Skin epidermis (tissue), 12 donors: ENCODE measurements at regions not wholly inside any gene's neighbourhood (a gene's known extent, or its start where the extent isn't known, plus 50 kb on each side); places are given as distances from the start of the nearest gene placed in this dataset.

ENCODE experiments used
- H3K27ac ChIP-seq, 21 experiments: fragments of 200-600 bp; sonication (generic) in 11 of 21; one replicate each; pipeline ENCODE4 v1.5.0; 2020; ENCODE audit warnings: mild to moderate bottlenecking in 3 of 21, inconsistent platforms in 2 of 21, moderate library complexity in 2 of 21
- H3K4me3 ChIP-seq, 7 experiments: fragments of 200-600 bp; sonication (generic) in 2 of 7; one replicate each; pipeline ENCODE4 v1.5.0; 2020; ENCODE audit warnings: inconsistent platforms in 2 of 7, mild to moderate bottlenecking in 2 of 7, moderate library complexity in 1 of 7

DNA sequence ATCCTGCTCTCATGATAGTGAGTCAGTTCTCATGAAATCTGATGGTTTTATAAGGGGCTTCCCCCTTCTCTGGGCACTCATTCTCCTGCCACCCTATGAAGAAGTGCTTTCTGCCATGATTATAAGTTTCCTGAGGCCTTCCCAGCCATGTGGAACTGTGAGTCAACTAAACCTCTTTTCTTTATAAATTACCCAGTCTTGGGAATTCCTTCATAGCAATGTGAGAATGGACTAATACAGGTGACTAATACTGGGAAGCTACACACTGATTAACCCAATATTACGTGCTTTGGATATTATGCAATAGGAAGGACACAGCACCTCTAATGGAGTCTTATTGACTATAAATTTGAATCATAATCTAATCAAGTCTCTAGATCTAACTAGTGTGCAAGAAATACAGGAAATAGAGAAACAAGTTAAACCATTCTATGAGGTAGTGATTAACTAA, 107.2 kb upstream of the ETAA1 start:
- Histone ChIP-seq H3K4me3 (no peak overlapping the region), H3K27ac (no peak overlapping the region)

DNA sequence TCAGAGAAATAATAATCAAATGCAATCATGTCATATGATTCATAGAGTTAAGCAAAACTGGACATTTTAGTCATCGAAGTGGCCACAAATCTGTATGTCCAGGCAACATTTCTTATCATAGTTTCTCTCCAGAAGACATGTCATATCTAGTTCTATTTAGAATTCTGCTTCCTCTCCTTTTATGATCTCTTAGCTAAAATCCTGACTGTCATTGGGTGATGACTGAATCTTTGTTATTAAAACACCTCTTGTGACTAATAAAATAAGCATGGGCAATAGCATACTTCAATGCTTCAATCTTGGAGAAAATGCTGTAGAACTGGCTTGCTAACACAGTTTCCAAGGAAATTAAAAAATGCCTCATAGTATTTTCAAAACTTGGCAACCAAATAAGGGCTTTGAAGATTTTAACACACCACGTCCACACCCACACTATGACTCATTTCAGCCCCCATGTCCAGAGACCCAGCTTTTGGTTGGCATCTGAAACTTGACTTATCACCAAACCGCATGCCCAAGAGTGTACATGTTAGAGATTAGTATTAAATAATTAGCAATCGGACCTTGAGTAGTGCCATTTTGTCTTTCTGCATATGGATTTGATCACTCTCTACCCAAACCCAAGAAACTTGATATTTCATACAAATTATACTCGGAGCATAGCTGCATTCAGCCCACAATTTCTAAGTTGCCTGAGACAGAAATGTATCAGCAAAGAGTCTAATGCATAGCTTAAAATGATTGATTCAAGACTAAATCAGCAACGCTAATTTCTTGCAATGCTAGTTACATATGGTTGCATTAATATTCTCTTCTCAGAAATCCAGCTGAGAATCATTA, 106.5 kb upstream of the ETAA1 start:
- H3K4me3 ChIP-seq = no peak overlapping the region
- no peak overlapping the region for H3K27ac ChIP-seq

DNA sequence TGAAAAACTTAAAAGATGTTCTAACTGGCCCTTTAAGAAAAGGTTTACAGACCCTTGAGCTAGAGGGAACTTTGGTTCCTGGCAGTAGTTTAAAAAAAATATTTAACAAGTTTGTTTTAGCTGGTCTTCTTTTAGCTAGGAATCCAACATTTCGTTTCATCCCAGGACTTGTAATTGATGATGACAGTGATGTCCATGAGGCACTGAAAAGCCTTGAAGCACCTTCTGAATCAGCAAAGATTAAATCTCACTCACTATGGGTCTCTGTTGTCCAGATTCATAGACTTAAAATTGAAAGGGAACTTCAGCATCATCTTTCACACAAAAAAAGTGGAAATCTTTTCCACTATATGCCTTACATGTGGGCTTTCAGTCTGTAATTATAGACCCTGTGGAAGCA, 102.9 kb upstream of the ETAA1 start:
- no peak overlapping the region for H3K27ac ChIP-seq
- H3K4me3 ChIP-seq = no peak overlapping the region

DNA sequence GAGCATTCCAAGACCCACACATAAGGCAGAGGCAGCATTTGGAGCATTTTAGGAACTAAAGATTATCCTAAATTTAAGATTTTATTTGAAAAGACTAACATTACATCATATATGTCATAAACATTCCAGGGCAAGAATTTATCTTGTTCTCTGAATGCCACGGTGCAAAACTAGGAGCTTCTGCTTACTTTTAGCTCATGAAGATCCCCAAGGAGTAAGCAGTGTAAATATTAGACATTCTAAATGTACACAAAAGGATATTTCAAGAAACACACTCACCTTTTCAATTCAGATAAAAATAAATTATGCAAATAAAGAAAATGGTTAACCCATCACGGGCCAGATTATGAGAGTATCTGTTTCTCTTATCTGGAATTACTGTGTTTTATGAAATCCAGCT, 101.7 kb upstream of the ETAA1 start:
- Histone ChIP-seq H3K27ac (no peak overlapping the region), H3K4me3 (no peak overlapping the region)

DNA sequence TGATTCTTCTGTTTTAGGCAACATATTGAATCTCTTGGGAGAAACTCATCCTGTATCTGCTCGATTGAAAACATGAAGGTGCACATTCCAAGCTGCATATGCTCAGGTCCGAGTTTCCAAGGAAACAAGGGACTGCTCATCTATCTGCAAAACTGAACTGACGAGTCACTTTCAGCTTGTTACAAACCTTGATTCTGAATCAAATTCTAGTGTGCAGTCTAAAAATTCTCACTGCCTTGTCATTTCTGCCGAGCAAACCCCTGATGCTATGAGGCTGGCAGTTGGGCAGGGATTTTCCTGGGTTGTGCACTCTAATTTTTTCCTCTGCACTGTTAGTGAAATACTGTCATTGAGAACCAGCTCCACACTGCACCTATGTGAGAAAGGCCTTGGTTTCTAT, 101.3 kb upstream of the ETAA1 start:
- no peak overlapping the region for H3K4me3 ChIP-seq
- no peak overlapping the region for H3K27ac ChIP-seq

DNA sequence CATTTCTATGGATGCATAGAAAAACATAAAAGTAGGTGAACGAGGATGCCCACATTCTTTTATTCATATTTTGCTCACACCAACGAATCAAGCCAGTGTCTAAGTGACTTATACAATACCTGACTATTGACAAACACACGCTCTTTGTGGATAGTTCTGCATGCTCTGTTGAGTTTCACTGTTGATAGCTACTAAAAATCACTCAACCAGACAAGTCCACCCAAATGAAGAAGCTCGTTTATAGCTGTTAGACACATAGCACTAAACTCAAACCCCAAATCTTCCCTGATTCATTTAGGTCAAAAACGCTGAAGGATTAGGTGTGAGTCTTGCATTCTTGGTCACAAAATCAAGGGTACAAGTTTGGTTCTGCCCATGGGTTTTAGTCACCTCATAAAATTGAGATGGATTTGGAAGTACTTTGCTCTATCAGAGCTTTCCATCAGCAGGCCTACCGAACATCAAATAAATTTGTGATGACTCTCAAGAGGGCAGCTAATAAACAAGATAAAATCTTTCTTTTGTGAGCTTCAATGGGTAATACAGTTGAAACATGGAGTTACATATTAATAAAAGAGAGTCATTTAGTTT, 92.7 kb upstream of the ETAA1 start:
- Histone ChIP-seq H3K4me3 (no peak overlapping the region), H3K27ac (no peak overlapping the region)

DNA sequence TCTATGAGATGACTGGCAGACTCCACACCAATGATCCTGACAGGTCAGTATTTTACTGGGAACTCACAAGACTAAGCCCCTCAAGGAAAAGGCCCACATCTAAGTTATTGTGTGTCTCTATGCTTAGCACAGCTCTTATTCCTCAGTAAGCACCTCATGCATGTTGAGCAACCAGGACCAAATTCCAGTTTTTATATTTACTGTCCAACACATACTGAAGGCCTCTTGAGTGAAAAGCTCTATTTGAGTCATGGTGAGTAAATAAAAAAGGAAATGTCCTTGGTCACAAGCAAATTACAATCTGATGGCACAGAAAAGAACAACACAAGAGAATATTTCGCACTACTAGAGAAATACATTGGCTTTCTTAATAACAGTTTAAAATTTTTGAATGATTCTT, 87.9 kb upstream of the ETAA1 start:
- no peak overlapping the region for H3K4me3 ChIP-seq

DNA sequence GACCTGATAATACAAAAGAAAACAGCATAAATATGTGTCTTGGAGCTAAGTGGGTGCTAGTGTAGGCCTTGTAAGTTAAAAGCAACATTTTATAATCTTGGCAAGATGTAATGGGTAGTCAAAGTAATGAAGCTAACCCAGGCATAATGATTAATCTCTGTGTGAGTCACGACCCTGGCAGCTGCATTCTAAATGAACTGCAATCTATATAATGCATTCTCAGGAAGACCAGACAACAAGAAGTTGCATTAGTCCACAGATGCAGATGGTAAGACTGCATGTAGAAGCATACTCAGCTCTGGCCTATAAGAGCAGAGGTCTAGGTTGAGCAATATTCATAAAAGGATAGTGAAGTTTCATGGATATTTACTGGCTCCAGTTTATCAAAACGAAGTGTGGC, 85.6 kb upstream of the ETAA1 start:
- Histone ChIP-seq H3K4me3 (no peak overlapping the region), H3K27ac (no peak overlapping the region)

More for the DNA sequence above, 87.9 kb upstream of the ETAA1 start:
- H3K27ac ChIP-seq = no peak overlapping the region

DNA sequence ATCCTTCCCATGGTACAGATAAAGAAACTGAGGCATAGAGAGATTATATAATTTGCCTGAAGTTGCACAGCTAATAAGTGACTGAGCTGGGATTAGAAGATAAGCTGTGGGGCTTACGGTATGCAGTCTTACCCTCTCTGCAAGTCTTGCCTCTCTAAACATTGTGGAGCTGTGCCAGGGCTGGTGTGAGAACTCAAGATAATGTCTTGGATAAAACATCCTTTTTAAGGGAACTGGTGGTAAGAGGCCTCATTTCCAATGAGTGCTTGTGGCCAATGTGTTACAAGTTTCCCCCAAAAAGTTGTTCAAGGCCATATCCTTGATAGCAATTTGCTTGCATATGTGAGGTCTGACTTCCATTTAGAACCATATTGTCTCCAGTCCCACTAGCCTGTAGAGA, 84.3 kb upstream of the ETAA1 start:
- H3K27ac ChIP-seq = no peak overlapping the region

DNA sequence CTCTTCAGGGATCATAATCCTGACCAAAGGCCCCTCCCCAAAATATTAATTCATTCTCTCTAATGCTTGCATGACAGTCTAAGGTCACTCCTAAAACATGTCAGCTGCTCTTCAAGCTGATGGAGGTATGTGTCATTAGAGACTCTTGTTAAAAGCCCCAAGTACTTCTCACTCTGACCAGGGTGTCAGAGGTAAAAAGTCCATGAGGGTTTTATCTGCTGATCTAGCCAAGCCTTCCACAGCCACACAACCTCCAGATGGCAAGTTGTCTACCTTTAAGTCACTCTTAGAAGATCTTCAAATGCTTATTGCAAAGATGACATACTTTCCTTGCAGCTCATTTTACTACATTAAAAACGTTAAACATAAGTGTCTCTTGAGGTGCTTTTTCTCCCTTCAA, 83.6 kb upstream of the ETAA1 start:
- no peak overlapping the region for H3K27ac ChIP-seq
- no peak overlapping the region for H3K4me3 ChIP-seq

More for the DNA sequence above, 84.3 kb upstream of the ETAA1 start:
- no peak overlapping the region for H3K4me3 ChIP-seq

DNA sequence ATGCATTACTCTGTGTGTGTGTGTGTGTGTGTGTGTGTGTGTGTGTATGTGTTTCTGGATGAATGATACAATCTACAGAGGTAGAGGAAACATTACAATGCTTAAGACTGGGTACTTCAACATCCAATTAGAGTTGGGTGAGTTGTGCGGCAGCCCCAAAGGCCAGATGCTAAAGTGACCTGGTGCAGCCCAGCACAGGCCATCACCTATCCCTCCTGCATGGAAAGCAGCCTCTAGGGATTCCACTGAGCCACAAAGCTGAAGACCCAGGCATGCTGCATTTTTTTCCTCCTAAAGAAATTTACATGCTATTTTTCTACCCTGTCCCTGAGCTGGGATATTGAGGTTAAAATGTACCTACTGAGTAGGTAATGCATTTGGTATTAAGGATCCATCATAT, 79.1 kb upstream of the ETAA1 start:
- Histone ChIP-seq H3K27ac (no peak overlapping the region), H3K4me3 (no peak overlapping the region)

DNA sequence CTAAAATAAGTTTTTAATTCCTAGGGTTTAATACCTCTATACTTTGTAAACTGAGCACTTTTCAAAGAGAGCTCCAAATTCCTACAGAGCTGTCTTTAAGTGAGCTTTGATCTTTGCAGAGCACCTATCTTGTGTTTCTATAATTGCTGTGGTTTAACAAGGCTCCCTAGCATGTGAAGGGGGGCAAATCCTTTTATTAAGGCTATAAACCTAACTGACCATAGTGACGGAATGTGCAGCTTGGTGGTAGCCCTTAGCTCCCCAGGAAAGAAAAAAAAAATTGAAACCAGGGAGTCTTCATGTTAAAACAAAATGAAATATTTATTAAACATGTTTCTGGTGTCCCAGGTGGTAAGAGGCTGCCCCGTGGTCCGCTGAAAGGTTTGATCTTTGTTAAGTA, 78.6 kb upstream of the ETAA1 start:
- H3K4me3 ChIP-seq = no peak overlapping the region
- no peak overlapping the region for H3K27ac ChIP-seq

DNA sequence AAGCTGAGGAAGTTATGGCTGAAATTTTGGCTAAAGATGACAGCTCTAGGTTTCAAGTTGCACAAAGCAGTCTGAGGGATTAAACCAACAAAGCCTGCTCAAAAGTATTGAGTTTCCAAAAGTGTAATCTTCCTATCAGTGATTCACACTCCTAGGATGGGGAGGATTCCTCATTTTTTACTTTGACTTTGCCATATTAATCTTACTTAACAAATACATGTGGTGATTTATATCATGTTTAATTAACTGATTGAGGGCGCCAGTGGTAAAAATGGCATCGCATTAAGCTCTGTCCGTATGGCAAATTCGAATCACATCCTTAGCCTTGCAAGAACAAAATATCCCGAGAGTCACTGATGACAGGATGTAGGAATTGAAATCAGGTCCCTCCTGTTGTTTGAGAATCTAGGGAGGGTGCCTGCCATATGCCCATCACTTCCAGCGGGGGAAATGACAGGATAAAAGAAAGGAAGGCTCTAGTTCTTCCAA, 78.1 kb upstream of the ETAA1 start:
- Histone ChIP-seq H3K27ac (no peak overlapping the region), H3K4me3 (no peak overlapping the region)

DNA sequence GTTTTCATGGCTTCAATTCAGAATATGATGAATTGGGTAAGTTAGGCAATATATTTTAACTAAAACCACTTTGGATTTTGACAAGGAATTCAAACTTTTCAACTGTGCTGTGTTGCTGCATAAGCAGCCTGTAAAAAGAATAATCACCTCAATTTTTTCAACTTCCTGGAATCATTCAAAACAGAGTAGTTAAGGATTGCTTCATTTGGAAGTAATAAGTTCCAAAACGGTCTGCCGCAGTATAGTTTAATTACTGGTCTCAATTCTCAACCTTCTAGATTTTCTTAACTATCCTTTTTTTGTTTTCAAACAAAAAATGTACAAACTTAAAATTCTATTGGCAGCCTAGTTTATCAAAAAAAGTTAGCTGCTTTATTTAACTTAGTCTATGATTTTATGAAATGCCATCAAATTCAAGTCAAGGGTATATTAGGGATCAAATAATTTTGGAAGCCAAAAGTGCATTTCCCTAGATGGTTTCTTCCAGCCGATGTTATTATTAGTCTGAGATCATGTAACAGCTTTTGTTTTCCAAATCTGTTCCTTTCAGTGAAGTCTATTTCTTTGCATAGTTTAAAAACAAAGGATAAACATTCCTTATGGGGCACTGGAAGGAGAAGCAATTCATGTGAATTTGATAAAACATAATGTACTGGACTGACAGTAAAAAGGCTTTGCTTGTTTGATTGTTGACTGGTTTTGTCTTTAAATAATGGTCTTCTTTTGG, 76.1 kb upstream of the ETAA1 start:
- Histone ChIP-seq H3K4me3 (no peak overlapping the region), H3K27ac (no peak overlapping the region)

DNA sequence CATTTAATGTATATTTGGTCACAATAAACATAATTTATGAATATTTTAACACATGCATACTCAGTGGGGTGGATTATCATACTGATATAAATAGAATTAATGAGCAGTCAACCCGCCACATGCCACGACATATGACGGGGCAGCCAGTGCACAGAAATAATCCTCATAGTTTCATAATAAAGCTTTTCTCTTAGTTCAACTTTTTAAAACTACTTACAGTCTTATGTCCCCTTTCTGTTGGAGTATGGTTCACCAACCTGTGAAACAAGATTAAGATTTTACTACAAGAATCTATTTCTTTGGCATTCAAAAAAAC, 75.6 kb upstream of the ETAA1 start:
- Histone ChIP-seq H3K27ac (no peak overlapping the region), H3K4me3 (no peak overlapping the region)

DNA sequence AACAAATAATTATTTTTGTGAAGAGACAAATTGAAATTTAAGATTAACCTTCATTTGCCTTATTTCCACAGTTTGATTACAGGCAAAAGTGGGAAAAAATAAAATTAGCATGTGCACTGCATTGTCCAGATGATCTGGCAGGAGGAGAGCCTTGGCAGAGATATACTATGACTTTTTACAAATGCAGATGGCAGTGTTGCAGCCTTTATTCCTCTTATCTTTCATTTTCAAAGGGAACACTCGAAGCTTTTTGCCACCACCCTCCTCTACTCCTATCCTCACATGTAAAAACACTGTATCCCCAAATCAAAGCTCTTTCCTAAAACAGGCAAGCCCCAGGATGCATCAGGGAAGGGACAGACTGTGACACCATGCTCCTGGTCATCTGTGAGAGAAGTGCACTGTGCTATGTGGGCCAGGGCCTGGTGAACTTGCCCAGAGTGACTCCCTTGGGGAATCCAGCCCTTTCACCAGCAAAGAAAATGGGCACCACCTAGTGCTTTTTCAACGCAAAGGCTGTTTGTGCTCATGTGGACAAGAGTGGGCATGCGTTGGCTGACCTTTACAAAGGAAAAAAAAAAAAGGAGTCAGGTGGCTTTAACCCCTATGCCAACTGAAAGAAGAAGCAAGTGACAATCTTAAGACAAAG, 74.7 kb upstream of the ETAA1 start:
- Histone ChIP-seq H3K4me3 (no peak overlapping the region), H3K27ac (no peak overlapping the region)

DNA sequence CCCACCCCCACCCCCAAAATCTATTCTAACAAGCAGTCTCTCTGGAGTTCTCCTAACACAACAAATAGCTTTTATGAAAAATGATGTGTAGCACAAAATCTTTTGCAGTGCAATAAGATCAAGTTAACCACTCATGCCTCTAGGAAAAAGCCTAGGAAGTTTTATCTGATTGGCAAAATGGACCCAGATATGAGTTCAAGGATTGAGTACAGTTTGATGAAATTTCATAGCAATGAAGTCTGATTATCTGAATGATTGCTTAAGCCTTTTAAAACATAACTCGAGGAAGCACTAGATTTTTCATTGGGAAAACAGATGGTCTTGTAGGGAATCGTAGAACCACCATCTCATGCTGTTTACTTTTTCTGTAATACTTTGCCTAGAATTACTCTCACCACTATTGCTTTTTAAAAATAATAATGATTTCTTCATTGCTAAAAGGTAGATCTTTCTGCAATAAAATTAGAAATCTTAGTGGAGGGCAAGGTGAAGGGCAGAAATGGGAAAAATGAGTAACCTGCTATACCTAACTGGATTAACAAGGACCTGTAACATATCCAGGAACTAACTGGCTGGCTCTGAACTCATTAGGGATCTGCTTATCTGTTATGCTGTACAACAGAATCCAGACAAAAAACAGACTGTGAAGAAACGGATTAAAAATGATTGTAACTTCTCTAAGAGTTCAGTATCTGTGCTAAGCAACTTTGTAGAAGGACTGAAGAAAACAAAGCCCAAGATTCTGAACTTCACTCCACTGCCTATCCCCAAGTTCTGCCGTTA, 73.7 kb upstream of the ETAA1 start:
- Histone ChIP-seq H3K27ac (no peak overlapping the region), H3K4me3 (no peak overlapping the region)

DNA sequence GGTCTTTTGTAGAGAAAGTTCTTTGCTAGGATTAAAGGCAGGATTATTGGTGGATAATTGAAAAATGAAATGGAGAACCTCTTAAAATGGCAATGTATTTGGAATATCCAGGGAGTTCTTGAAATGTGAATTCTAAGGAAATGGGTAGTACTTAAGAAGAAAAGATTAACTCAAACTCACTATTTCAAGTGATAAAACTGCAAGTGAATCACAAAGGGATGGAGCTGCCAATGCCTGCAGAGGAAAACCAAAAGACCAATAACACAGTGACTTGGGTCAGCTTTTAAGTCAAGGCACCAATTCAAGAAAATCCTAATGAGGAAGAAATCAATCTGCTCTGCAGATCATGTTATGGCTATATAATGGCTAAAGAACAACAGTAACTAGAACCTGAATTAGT, 67.6 kb upstream of the ETAA1 start:
- H3K4me3 ChIP-seq = no peak overlapping the region
- H3K27ac ChIP-seq = no peak overlapping the region

DNA sequence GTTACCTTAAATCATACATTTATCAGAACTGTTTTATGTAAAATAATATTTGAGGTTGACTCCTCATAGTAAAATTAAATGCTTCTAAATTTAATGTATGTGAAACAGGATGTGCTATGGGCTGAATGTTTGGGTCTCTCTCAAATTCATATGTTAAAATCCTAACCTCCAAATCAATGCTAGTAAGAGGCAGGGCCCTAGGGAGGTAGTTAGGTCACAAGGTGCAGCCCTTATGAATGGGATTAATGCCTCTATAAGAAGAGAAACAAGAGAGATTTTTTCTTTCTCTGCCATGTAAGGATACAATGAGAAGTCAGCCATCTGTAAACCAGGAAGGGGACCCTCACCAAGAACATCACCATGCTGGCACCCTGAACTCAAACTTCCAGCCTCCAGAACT, 67.2 kb upstream of the ETAA1 start:
- Histone ChIP-seq H3K4me3 (no peak overlapping the region), H3K27ac (no peak overlapping the region)
